Sigmoid colon (tissue), 3 donors: ENCODE measurements at regions not wholly inside any gene's neighbourhood (a gene's known extent, or its start where the extent isn't known, plus 50 kb on each side); places are given as distances from the start of the nearest gene placed in this dataset.

Experiments used
- CTCF ChIP-seq, 4 experiments: fragments of 450-650 bp in 3 of 4; fragments of 200-600 bp in 1 of 4; IDR thresholded peaks; one replicate each; pipeline ENCODE4 v1.5.1; 2016 to 2019; ENCODE audit warnings: antibody characterized with exemption in 4 of 4, mild to moderate bottlenecking in 3 of 4, moderate library complexity in 2 of 4
- POLR2A ChIP-seq, 2 donors: fragments of 450-650 bp; IDR thresholded peaks; one replicate each; pipeline ENCODE4 v1.6.1; 2016; ENCODE audit warnings: antibody characterized with exemption in 2 of 2, mild to moderate bottlenecking in 2 of 2, moderate library complexity in 2 of 2

- TF ChIP-seq CTCF (IDR thresholded peaks at IDR 0.05) = no peak
- TF ChIP-seq POLR2A (IDR thresholded peaks at IDR 0.05) = no peak
Observed at GRCh38 chr10:61298194-61298593, 155.0 kb downstream of the TMEM26 start.
